ENCODE measurements at regions not wholly inside any gene's neighbourhood (a gene's known extent, or its start where the extent isn't known, plus 50 kb on each side); places are given as distances from the start of the nearest gene placed in this dataset.

- no peak for DNase-seq (ENCODE audit: low read depth in 2 of 2)
Measured at GRCh38 chr10:91137011-91137643, 83.3 kb upstream of the PCGF5 start.

DNA sequence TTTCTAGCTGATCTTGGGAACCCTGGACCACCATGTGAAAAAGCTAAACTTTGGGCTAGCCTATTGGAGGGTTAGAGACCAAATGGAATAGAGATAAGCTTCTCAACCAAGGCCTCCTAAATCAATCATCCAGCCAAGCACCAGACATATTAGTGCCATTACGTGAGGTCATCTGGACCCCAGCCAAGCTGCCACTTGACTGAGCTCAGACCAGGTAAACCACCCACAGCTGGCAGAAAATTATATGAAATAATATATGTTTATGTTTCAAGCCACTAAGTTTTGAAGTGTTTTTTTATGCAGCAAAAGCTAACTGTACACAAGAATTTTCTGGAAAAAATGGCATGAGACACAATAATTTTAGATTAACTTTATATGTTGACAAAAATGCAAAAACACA lies 82.6 kb upstream of the PCGF5 start:
- DNase-seq (ENCODE audit: low read depth in 2 of 2): no peak

GRCh38 chr10:91140995-91141549 lies 79.4 kb upstream of the PCGF5 start:
- DNase-seq (ENCODE audit: low read depth in 2 of 2): no peak

DNA sequence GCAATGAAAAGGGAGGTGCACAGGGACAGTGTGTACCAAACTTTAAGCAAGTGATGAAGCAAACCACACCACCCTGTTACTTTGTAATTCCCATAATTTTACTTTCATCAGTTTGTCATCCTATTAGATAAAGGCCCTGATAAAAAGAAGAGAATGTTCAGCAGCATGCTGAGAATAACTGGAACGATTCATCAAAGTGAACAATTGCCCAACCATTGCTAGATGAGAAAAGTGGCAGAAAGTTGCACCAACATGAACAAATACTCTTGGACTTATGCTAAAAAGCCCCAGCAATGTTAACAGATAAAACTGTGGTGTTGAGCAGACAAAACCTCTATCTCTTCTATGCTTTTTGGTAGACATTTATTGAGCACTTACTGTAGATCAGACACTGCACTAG lies 75.5 kb upstream of the PCGF5 start:
- no peak for DNase-seq (ENCODE audit: low read depth in 2 of 2)

DNA sequence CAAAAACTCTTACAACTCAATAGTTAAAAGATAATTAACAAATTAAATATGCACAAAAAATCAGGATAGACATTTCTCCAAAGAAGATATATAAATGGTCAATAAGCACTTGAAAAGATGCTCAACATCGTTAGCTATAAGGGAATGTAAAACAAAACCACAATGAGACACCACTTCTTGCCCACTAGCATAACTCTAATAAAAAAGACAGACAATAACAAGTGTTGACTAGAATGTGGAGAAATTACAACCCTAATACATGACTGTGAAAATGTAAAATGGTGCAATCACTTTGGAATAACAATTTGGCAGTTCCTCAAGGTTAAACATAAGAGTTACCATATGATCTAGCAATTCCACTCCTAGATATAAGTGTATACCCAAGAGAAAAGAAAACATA lies 74.3 kb upstream of the PCGF5 start:
- no peak for DNase-seq (ENCODE audit: low read depth in 2 of 2)

DNA sequence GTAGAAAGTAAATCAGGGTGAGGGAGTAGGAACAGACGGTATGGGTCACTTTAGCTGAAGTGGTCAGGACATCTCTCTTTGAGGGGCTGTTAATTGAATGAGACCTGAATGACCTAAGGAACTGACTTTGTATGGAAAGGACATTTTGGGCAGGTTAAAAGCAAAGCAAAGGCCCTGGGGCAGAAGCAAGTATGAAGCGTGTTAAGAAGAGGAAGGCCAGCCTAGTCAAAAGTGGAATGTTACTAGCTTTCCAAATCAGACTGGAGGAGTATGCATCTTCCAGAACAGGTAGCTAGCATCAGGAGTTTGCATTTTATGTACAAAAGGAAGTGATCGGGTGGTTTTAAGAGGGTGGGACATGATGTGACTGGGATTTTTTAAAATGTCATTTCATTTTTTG lies 70.9 kb upstream of the PCGF5 start:
- DNase-seq (ENCODE audit: low read depth in 2 of 2): no peak

GRCh38 chr10:91150631-91151030 lies 69.8 kb upstream of the PCGF5 start:
- DNase-seq (ENCODE audit: low read depth in 2 of 2): no peak

- no peak for DNase-seq (ENCODE audit: low read depth in 2 of 2)
Measured at GRCh38 chr10:91153508-91153907, 67.0 kb upstream of the PCGF5 start.

GRCh38 chr10:91154842-91155241 lies 65.6 kb upstream of the PCGF5 start:
- no peak for DNase-seq (ENCODE audit: low read depth in 2 of 2)

GRCh38 chr10:91156196-91156595 lies 64.3 kb upstream of the PCGF5 start:
- DNase-seq (ENCODE audit: low read depth in 2 of 2): no peak

DNA sequence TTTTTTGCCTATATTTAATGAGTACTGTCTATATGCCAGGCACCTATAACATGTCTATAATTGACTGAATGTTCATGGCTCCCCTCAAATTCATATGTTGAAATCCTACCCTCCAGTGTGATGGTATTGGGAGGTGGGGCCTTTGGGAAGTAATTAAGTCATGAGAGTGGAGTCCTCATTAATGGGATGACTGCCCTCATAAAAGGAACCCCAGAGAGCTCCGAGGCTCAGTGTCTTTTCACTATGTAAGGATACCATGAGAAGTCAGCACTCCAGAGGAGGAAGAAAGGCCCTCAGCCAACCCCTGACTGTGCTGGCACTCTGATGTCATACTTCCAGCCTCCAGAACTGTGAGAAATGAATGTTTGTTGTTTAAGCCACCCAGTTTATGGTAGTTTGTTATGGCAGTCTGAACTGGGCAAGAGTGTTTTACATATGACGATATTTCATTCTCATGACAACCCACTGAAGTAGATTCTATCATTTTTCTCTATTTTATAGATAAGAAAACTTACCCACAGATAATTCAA lies 61.1 kb upstream of the PCGF5 start:
- DNase-seq (ENCODE audit: low read depth in 2 of 2): no peak

GRCh38 chr10:91162050-91162494 lies 58.4 kb upstream of the PCGF5 start:
- no peak for DNase-seq (ENCODE audit: low read depth in 2 of 2)

- DNase-seq (ENCODE audit: low read depth in 2 of 2): peak; percentile 55 to 57
Measured at GRCh38 chr10:91162495-91163268, 57.8 kb upstream of the PCGF5 start.

DNA sequence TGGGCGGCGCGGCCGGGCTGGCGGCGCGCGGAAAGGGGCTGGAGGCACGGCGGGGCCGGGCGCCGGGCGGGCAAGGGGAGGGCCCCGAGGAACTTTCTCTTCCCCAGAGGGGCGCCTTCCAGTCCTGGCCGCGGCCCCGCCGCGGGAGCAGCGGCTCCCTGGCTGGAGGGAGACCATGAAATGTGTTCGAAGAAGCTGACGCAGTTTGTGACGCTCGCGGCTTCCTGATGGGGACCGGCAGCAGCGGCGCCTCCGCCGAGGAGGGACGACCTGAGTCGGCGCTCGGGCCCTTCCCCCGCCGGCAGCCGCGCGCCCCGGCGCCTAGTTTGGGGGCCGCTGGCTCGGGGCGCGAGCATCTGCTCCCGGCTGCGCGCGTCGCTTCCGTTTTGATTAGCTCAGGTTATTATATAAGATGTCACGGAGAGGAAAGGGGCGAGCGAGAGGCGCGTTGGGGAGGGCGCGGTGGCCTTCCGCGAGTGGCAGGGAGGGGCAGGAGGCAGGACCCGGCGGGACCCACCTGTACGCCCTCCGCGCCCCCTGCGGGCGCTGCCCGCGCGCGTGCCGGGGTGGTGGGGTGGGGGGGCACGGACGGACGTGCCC lies 57.1 kb upstream of the PCGF5 start:
- DNase-seq (ENCODE audit: low read depth in 2 of 2): peak; percentile 44 to 55

DNA sequence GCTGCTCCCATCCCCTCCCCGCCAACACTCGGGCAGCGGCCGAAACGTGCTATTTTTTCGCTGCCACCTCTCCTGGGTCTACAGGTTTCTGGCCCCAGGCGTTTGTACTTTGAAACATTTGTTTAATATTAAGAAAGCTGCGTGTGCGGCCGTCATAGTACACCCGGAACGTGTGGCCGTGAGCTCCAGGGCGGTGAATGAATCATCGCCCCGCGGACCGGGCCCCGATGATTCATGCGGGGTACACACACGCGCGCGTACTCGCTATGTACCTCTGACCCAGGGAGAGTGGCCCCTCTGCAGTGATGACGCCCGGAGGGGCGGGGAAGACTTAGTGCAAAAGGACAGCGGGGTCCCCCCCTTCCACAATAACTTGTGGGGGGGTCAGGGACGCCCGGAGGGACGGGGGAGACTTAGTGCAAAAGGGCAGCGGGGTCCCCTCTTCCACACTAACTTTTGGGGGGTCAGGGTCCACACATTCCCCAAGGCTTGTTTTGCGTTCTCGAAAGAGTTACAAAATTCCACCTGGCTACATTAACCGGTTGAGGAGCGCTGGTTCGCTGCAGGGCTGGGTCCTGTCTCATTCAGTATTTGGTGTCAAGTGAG lies 56.5 kb upstream of the PCGF5 start:
- peak; percentile 42 to 58 for DNase-seq (ENCODE audit: low read depth in 2 of 2)

DNA sequence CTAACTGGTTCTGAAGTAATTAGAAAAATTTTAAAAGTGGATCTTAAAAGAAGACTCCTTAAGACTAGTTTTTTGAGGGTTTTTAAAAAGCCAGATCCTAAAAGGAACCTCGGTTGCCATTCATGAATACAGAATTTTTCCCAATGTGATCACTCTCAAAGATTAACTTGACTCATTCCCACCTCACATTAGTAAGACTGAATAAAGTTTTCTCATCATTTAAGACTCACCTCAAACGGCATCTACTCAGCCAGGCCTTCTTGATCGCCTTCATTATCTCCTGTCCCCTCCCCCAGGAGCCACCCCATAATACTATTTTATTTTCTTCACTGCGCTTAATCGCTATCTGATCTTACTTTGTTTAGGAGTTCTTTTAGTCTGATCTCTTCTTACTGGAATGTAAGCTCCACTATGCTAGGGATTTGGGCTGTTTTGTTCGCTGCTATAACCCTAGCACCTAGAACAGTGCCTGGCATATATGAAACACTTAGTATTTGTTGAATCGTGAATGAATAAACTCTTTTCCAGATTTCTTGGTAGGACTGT lies 55.9 kb upstream of the PCGF5 start:
- no peak for DNase-seq (ENCODE audit: low read depth in 2 of 2)

DNA sequence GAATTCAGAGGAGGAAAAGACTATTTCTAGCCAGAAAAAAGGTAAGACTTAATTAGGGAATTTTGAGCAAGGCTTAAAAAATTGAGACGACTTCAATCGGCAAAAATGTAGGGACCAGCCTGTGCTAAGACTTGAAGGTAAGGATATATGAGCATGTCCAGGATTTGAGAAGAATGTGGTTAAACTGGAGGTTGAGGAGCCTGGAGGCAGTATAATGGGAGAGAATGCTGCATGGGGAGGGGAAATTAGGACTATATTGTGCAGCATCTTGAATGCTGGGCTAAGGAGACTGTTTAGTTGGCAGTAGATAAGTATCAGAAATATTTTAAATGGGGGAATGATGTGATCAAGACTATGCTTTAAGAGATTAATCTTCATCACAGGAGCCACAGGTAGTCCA lies 53.1 kb upstream of the PCGF5 start:
- no peak for DNase-seq (ENCODE audit: low read depth in 2 of 2)

GRCh38 chr10:91170418-91170817 lies 50.0 kb upstream of the PCGF5 start:
- DNase-seq (ENCODE audit: low read depth in 2 of 2): no peak
